GM12892 (cell line): ENCODE measurements at regions not wholly inside any gene's neighbourhood (a gene's known extent, or its start where the extent isn't known, plus 50 kb on each side); places are given as distances from the start of the nearest gene placed in this dataset.

Experiments used
- DNase-seq: peaks from one replicate; pipeline ENCODE4 v3.0.0; 2011; ENCODE audit not compliant: insufficient read length
- FAIRE-seq: peaks from 2 replicates; lab custom pipeline; 2011; peaks lifted over from hg19 to GRCh38; lab: Jason Lieb, UNC
- POLR2A ChIP-seq: IDR thresholded peaks from 2 replicates; pipeline ENCODE4 v1.6.1; 2011; ENCODE audit warnings: low read depth, low read length, control low read depth
- POLR2AphosphoS5 ChIP-seq: IDR thresholded peaks from 2 replicates; pipeline ENCODE4 v1.6.1; 2011; ENCODE audit warnings: low read depth, low read length, control low read depth
- TAF1 ChIP-seq: IDR thresholded peaks from 2 replicates; pipeline ENCODE4 v1.6.1; 2011; ENCODE audit warnings: low read depth, mild to moderate bottlenecking, control low read depth, low read length, borderline replicate concordance

DNA sequence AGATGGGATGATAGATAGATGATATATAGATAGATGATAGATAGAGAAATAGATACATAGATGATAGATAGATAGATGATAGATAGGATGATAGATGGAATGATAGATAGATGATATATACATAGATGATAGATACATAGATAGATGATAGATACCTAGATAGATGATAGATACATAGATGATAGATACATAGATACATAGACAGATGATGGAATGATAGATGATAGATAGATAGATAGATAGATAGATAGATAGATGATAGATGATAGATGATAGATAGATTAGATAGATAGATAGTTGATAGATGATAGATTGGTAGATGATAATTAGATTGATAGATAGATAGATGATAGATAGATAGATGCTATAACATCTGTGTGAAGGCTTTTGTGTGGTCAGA, 201.7 kb upstream of the RAB4A start:
- no peak for DNase-seq
- no peak for FAIRE-seq
- TF ChIP-seq TAF1: no peak
- TF ChIP-seq POLR2AphosphoS5: no peak
- no peak for TF ChIP-seq POLR2A

DNA sequence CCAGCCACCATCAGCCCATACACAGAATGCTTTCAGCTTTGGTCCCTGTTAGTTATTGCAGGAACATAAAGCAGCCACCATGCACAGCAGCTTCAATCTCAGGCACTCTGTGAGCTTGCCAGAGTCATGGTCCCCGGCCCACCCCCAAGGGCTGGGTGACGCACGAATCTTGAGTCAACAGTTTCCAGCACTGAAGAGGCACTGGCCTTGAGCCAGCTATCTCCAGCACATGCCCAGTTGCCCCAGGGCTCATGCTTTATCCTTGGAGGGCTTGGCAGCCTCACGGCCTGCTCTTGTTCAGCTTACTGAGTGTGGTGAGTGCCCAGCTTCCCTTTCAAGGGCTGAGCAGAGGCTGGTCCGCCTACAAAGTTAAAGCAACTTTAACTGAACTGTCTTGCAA, 200.7 kb upstream of the RAB4A start:
- DNase-seq (no peak), FAIRE-seq (no peak)
- TF ChIP-seq TAF1 (no peak), POLR2AphosphoS5 (no peak), POLR2A (no peak)

DNA sequence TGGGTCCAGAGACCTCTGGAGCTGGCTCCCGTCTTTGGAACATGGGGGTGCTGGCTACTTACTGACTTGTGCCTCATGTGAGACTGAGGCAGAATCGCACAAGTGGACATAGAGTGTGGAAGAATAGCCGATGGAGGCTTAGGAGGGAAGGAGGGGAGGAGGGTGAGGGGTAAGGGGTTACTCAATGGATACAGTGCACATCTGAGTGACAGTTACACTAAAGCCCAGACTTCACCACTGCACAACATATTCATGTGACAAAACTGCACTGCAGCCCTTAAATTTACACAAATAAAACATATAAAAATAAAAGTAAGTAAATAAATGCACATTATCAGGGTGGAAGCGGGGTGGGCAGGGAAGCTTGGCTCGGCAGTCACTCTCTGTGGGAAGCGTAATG, 197.7 kb upstream of the RAB4A start:
- TF ChIP-seq POLR2AphosphoS5 (no peak), TAF1 (no peak), POLR2A (no peak)
- DNase-seq: no peak
- FAIRE-seq: no peak

DNA sequence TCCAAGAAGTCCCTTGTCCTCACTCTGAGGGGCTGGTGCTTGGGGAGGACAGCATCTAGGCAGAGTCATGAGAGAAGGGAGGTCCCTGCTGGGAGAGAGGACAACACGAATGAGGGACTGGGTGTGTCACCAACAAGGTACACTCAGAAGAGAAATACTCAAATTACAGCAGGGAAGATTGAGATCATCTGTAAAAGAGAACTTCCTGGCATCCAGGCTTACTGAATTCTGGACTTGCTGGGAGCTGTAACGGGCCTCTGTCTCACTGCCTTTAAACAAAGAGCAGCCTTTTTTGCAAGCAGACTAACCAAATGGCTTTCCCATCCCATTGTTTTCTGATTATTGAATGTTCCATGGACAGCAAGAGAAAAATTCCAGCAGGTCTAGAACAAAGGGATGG, 195.7 kb upstream of the RAB4A start:
- DNase-seq: no peak
- no peak for FAIRE-seq
- TF ChIP-seq POLR2A (no peak), TAF1 (no peak), POLR2AphosphoS5 (no peak)

DNA sequence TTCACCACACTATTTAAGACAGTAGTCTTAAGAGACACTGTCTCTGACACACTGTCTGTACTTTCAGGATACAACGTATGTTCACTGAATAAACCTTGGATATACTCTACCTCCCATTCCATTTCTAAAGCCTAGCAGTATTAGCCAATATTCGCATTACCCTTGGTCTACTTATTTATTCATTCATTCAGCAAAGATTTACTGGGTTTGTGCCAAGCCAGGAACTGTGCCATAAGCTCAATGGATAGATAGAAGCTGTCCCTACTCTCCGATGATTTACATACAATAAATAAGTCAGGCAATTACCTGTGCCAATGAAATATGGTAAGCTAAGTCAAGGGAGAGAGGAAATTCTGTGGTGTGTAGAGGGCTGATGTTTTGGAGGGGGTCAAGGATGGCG, 195.2 kb upstream of the RAB4A start:
- no peak for DNase-seq
- no peak for FAIRE-seq

DNA sequence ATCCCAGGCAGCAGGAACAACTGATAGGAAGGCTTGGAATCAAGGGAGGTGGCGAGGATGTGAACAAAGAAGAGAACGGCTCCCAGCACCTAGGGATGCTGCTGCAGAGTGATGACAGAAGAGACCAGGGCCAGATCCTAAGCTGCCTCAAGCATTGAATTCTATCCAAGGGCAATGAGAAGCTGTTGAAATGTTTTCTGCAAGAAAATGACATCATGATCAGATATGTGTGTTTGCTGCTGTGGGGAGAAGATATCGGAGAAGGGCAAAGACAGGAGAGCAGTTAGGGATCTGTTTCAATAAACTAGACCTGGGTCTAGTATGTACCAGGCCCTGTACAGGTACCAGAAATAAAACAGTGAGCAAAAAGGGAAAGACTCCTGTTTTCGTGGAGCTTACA, 194.7 kb upstream of the RAB4A start:
- FAIRE-seq (no peak), DNase-seq (no peak)
- TF ChIP-seq POLR2AphosphoS5: no peak
- no peak for TF ChIP-seq POLR2A
- TF ChIP-seq TAF1: no peak

More for the DNA sequence above, 195.2 kb upstream of the RAB4A start:
- TF ChIP-seq POLR2A (no peak), TAF1 (no peak), POLR2AphosphoS5 (no peak)

DNA sequence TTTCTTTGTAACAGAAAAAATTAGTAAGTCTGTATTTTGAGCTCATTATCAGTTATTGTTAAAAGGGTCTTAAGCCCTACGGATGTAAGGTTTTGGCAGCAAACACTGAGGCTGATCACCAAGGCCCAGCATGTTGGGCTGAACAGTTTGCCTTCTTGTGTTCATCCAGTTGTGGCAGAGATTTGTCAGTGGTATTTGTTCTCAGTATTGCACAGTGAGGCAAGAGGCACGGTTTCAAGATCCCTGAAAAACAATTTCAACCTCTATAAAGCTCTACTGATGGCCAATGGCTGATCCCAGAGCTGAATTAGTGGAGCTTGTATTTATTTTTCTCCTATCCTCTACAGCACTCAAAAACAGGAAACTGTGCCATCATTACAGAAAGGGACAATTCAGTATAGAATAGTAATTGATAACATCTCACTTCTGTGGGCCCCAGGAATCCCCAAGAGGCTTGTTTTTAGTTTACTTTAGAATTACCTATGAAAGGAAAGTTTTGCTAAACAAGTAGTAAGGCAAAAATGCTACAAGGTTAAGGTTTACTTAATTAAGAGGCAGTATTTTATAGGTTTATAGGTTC, 191.8 kb upstream of the RAB4A start:
- DNase-seq (no peak), FAIRE-seq (no peak)
- TF ChIP-seq POLR2A (no peak), TAF1 (no peak), POLR2AphosphoS5 (no peak)

DNA sequence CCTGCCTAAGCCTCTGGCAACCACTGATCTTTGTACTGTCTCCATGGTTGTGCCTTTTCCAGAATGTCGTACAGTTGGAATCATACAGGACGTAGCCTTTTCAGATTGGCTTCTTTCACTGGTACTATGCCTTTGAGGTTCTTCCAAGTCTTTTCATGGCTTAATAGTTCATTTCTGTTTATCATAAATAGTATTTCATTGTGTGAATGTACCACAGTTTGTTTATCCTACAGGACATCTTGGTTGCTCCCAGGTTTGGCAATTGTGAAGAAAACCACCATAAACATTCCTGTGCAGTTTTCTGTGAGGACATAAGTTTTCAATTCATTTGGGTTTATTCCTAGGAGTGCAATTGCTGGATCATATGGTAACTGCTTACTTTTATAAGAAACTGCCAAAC, 190.6 kb upstream of the RAB4A start:
- TF ChIP-seq POLR2AphosphoS5: no peak
- no peak for TF ChIP-seq TAF1
- no peak for TF ChIP-seq POLR2A
- FAIRE-seq: no peak
- DNase-seq: no peak

DNA sequence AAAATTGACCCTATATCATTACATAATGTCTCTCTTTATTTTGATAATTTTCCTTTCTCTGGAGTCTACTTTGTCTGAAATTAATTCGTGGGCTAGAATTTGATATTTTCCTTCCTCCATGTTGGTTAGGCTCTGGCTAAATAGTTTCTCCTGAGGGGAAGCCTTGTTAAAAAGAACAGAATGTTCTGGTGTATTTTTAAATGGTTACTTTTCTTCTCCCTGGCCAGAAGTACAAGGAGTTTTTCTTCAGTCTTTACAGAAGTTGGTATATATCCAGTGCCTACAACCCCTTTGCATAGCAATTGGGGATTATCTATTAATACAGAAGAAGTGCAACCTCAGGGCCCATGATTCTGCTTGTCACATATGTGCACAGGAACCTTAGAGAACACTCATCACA, 185.6 kb upstream of the RAB4A start:
- DNase-seq (no peak), FAIRE-seq (no peak)
- no peak for TF ChIP-seq TAF1
- TF ChIP-seq POLR2A: no peak
- no peak for TF ChIP-seq POLR2AphosphoS5

DNA sequence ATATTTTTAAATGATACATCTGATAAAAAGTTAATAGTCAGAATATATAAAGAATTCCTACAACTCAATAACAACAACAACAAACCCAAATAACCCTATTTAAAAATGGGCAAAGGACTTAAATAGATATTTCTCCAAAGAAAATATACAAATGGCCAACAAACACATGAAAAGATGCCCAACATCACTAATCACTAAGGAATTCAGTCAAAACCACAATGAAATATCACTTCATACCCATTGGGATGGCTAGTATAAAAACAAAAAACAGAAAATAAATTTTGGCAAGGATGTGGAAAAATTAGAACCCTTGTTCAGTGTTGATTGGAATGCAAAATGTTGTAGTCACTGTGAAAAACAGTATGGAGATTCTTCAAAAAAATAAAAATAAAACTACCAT, 184.8 kb upstream of the RAB4A start:
- FAIRE-seq (no peak), DNase-seq (no peak)
- TF ChIP-seq TAF1 (no peak), POLR2AphosphoS5 (no peak), POLR2A (no peak)

DNA sequence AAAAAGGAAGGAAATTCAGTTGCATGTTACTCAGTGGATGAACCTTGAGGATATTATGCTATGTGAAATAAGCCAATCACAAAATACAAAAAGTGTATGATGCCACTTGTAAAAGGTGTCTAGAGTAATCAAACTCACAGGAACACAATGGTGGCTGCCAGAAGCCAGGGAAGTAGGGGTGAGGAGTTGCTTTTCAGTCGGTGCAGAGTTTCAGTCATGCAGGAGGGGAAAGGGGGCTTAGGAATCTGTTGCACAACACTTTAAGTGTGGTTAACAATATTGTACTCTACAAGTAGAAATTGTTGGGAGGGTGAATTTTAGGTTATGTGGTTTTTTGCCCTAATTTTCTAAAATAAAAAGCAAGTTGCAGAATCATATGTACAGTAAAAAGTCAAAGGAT, 184.2 kb upstream of the RAB4A start:
- TF ChIP-seq POLR2A: no peak
- no peak for TF ChIP-seq TAF1
- TF ChIP-seq POLR2AphosphoS5: no peak
- FAIRE-seq: no peak
- DNase-seq: no peak

DNA sequence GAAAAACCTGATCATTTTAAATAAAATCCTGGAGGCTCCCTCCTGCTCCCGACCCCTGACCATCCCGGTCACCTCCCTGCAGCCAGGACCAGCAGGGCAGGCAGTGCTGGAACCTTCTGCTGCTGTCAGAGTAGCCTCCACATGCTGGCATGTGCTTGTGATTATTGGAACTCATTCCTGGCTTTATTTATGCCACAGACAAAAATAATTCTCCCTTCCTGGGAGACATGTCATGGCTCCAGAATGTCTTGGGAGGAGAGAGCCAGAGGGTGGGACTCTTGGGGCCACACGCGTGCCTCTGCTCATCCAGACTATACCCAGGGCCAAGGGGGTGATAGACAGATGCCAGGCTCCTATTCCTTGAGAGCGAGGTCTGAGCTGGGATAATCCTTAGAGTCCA, 183.6 kb upstream of the RAB4A start:
- DNase-seq (no peak), FAIRE-seq (no peak)
- TF ChIP-seq POLR2A (no peak), TAF1 (no peak), POLR2AphosphoS5 (no peak)
